ES-I3 (cell line): ENCODE measurements at regions not wholly inside any gene's neighbourhood (a gene's known extent, or its start where the extent isn't known, plus 50 kb on each side); places are given as distances from the start of the nearest gene placed in this dataset.

Source experiments
- H3K36me3 ChIP-seq: 2 replicates; pipeline ENCODE4 v1.6.1; 2013; ENCODE audit warnings: mild to moderate bottlenecking, low read length, control low read depth, moderate library complexity; ENCODE audit not compliant: insufficient read depth
- H3K4me1 ChIP-seq: 2 replicates; pipeline ENCODE4 v1.6.1; 2013; ENCODE audit warnings: mild to moderate bottlenecking, control low read depth, low read length; ENCODE audit not compliant: insufficient read depth
- H3K9ac ChIP-seq: 2 replicates; pipeline ENCODE4 v1.6.1; 2013; ENCODE audit warnings: low read depth, mild to moderate bottlenecking, low read length, moderate library complexity
- H3K9me3 ChIP-seq: 2 replicates; pipeline ENCODE4 v1.6.1; 2013; ENCODE audit warnings: mild to moderate bottlenecking, low read length, moderate library complexity; ENCODE audit not compliant: control insufficient read depth, insufficient read depth

- H3K9ac ChIP-seq, result no peak overlapping the region
- H3K9me3 ChIP-seq, result no peaks in the 10 kb centered on the region
- H3K36me3 ChIP-seq, result no peaks in the 10 kb centered on the region
- peaks cover 5% of the 10 kb centered on the region; the same call in 1 of the 2 replicates for H3K4me1 ChIP-seq
Observed at GRCh38 chr20:57792386-57793080, 82.7 kb upstream of the PMEPA1 start.

DNA sequence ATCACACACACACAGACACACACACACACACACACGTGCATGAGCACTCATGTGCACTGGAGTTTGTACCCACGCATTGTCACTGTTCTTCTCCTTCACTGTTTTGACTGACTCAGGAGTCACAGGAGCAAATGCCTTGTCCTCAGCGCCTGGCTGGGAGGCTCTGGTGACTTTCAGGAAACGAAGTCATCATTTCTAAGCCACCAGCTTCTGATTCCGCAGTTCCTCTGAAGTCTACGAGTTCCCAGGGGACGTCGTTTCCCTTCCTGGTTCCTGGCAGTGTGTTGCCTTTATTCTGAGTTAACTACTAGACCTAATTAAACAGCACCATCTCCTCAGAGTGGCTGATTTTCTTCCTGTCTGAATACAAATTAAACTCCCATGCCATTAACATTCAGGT, 82.2 kb upstream of the PMEPA1 start:
- Histone ChIP-seq H3K36me3 (no peaks in the 10 kb centered on the region), H3K9me3 (no peaks in the 10 kb centered on the region), H3K9ac (no peak overlapping the region), H3K4me1 (peaks cover 5% of the 10 kb centered on the region; the same call in 1 of the 2 replicates)

DNA sequence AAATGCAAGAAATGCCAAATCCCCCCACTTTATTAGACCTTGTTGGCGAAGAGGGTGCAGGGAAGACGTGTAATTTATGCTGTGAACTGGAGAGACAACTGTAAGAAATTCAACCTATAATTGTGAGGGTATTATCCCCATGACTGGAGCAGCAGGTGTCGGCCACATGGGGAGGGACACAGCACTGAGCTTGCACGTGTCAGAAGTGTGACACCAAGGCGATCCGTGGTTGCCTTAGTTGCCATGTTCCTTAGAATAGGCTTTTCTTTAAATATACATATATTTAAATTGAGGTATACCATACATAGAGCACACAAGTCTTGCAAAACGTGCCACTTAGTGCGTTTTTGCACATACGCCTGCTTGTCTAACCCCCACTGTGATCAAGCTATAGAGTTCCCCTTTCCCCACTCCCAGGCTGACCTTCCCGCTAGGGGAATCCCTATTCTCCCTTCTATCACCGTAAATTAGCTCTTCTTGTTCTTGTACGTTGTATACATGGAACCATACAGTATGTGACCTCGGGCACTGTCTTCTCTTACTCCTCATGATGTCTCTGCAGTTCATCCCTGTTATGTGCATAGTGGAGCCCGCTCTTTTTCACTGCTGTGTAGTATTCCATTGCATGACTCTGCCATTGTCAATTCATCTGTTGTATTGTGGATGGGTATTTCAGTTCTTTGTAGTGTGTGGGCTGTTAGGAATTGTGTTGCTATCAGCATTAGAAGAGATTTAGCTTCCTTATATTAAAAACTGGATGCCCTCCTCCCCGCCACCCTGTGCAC, 81.6 kb upstream of the PMEPA1 start:
- Histone ChIP-seq H3K9me3 (no peaks in the 10 kb centered on the region), H3K9ac (no peak overlapping the region), H3K4me1 (peaks cover 5% of the 10 kb centered on the region; the same call in 1 of the 2 replicates), H3K36me3 (no peaks in the 10 kb centered on the region)

DNA sequence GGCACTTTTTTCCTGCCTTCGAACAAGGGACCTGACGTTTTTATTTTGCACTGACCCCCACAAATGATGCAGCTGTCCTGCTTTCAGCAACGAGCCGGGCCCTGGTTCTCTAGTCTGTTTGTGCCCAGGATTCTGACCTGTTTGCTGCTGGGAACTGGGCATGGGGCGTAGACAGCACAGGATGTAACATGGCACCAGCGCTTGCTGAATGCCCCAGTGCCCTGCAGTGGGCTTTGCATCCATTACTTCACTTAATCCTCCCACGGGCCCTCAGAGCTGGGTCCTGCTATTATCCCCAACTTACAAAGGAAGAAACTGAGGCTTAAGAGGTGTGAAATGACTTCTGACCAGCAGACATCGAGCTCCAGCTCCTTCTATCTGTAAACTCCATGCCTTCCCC, 80.4 kb upstream of the PMEPA1 start:
- H3K9ac ChIP-seq, result no peak overlapping the region
- H3K4me1 ChIP-seq, result peaks cover 3% of the 10 kb centered on the region; the same call in 1 of the 2 replicates
- no peaks in the 10 kb centered on the region for H3K9me3 ChIP-seq
- H3K36me3 ChIP-seq, result no peaks in the 10 kb centered on the region

DNA sequence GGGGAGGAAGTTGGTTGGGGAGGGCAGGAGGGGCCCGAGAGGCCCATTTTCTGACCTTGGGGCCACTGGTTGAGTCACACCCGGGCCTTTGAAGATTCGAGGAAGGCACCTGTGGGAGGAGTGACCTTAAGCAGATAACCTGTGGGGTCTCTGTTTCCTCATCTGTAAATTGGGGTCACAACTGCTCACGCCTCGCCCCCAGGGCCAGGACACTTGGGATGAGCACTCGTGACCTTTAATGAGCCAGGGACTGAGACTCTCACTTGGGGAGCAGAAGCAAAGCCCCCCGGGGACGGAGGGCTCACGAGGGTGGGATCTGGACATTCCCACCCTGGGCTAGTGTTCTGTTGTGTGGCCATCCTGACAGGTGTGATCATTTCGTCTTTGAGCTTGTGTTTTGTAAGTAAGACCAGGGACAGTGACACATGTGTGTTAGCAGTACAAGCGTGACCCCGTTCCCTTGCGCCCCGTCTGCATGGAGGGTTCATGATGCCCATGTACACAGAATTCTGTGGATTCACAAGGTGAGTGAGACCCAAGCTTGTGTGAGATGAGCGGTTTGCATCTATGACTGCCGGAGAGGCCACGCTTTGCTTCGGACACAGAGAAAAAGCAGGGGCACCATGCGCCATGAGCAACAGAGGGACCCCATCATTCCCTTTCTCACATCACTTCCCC, 79.3 kb upstream of the PMEPA1 start:
- H3K9me3 ChIP-seq, result no peaks in the 10 kb centered on the region
- no peaks in the 10 kb centered on the region for H3K36me3 ChIP-seq
- no peak overlapping the region for H3K9ac ChIP-seq
- H3K4me1 ChIP-seq, result no peaks in the 10 kb centered on the region; the same call in 1 of the 2 replicates

DNA sequence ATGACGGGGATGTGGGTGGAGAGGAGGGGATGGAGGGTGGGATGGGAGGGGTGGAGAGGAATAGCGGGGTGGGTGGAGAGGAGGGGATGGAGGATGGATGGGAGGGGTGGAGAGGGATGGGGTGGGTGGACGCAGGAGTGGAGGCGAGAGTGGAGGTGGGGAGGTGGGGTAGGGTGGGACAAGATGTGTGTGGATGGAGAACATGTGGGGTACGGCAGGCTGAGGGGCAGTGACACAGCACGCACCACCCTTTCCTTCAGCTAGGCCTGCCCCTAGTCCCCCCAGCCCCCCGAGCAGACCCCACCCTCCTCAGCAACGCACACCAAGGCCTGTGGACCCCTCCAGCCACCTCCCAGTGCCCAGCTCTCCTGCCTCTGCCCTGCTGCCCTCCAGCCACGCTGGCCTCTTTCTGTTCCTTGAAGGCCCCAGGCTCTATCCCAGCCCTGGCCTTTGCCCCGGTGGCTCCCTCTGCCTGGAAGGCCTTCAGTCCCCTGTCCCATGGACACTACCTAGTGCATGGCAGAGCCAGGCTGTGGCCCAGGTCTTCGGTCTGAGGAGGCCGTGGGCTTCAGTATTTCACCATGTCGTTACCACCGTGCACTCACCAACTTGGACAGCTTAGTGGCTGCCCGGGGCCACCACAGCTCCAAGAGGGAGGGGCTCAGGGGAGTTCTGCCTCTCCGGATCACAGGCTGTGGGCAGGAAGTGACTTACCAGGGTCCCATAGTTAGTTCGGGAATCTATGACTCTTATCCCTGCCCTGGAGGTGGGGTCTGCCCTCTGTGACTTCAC, 78.4 kb upstream of the PMEPA1 start:
- Histone ChIP-seq H3K36me3 (no peaks in the 10 kb centered on the region), H3K9me3 (no peaks in the 10 kb centered on the region), H3K9ac (no peak overlapping the region), H3K4me1 (no peaks in the 10 kb centered on the region; the same call in 1 of the 2 replicates)

DNA sequence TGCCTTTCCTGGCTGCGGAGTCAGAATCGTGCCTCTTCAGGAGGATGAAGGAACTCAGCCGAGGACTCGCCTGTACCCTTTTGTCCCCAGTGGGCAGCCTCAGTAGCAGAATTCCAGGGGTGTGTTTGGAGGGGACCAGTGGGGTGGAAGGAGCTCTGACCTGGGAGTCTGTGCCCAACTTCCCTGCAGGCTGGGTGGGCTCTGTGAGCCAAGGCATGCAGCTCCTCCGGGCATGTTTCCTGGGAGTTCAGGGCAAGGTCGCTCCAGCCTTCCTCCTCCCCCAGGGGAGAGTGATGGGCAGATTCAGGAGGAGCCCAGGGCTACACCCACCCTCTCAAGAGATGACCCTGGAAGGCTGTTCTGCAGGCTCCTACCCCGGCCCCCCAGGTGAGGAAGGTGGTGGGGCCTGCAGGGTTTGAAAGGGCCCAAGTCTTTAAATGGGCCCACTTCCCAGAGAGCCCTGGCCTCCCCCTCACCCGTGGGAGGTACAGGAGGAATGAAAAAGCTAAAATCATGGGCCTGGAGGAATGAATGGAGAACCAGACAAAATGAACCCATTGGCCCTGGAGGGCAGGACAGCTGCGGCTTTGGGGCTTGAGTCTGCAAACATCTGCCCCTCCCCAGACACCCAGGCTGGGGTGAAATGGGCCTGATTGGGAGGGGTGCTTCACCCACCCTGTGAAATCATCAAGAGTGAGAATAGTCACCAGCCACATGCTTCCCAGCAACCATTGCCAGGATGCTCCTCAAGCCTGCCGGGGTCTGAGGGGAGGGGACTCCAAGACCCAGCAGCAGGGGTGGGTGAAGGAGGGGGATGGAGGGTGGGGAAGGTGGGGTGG, 77.6 kb upstream of the PMEPA1 start:
- Histone ChIP-seq H3K9ac (no peak overlapping the region), H3K9me3 (no peaks in the 10 kb centered on the region), H3K36me3 (no peaks in the 10 kb centered on the region), H3K4me1 (no peaks in the 10 kb centered on the region; the same call in 1 of the 2 replicates)

GRCh38 chr20:57786304-57786932, 76.6 kb upstream of the PMEPA1 start:
- Histone ChIP-seq H3K9me3 (no peaks in the 10 kb centered on the region), H3K4me1 (no peaks in the 10 kb centered on the region; the same call in 1 of the 2 replicates), H3K9ac (no peak overlapping the region), H3K36me3 (no peaks in the 10 kb centered on the region)

GRCh38 chr20:57785720-57786119, 75.9 kb upstream of the PMEPA1 start:
- no peaks in the 10 kb centered on the region; the same call in 1 of the 2 replicates for H3K4me1 ChIP-seq
- no peak overlapping the region for H3K9ac ChIP-seq
- no peaks in the 10 kb centered on the region for H3K9me3 ChIP-seq
- no peaks in the 10 kb centered on the region for H3K36me3 ChIP-seq

- no peaks in the 10 kb centered on the region; the same call in 1 of the 2 replicates for H3K4me1 ChIP-seq
- no peak overlapping the region for H3K9ac ChIP-seq
- no peaks in the 10 kb centered on the region for H3K9me3 ChIP-seq
- no peaks in the 10 kb centered on the region for H3K36me3 ChIP-seq
Observed at GRCh38 chr20:57785061-57785460, 75.2 kb upstream of the PMEPA1 start.

DNA sequence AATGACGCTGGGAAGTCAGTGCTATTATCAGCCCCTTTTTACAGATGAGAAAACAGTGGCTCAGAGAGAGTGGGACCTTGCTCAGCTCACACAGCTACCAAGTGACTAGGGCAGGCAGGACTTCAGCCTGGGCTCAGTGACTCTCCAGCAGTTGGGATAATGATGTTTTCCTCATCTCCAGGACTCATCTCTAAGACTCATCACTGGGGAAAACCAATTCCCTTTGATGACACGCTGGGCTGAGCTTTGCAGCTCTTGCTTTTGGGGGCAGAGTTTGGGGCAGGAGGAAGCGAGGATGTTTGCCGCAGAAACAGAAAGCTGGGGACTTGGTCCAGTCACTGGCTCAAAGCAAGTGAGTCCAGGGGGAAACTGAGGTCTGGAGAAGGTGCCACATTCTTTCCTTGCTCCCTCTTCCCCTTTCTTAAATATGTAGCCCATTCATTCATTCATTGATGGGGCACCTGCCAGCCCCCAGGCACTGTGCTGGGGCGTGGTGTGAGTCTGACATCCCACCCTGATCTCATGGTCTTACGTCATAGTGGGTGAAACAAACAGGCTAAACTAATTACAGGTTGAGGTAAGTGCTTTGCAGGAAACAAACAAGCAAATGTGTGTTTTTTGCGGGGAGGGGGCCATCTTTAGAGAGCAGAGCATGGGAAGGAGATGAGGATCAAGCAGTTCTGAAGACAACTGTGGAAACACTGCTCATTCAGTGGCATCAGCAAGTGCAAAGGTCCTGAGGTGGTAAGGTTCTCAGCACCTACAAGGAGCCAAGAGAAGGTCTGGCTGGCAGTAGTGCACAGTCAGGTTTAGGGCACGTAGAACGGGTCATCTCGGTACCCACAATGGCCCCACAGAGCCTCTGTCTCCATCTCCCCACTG, 74.4 kb upstream of the PMEPA1 start:
- H3K4me1 ChIP-seq, result peaks cover under 1% of the 10 kb centered on the region; the same call in 1 of the 2 replicates
- no peaks in the 10 kb centered on the region for H3K36me3 ChIP-seq
- no peaks in the 10 kb centered on the region for H3K9me3 ChIP-seq
- no peak overlapping the region for H3K9ac ChIP-seq

GRCh38 chr20:57783196-57783595, 73.4 kb upstream of the PMEPA1 start:
- no peak overlapping the region for H3K9ac ChIP-seq
- H3K9me3 ChIP-seq, result no peaks in the 10 kb centered on the region
- H3K36me3 ChIP-seq, result no peaks in the 10 kb centered on the region
- H3K4me1 ChIP-seq, result peaks cover 2% of the 10 kb centered on the region; the same call in 1 of the 2 replicates
